ENCODE measurements at regions not wholly inside any gene's neighbourhood (a gene's known extent, or its start where the extent isn't known, plus 50 kb on each side); places are given as distances from the start of the nearest gene placed in this dataset.
"Not testable (repeated sequence)": the region's sequence is repeated elsewhere in the genome, so short reads cannot be mapped to it uniquely, and the experiment has no call there.

GRCh38 chrX:10676235-10676957 is 56.0 kb upstream of the MID1 start:
- DNase-seq = no peak

- DNase-seq = no peak
Measured at GRCh38 chrX:10677490-10677889, 57.1 kb upstream of the MID1 start.

- no peak for DNase-seq
Measured at GRCh38 chrX:10679387-10679786, 59.0 kb upstream of the MID1 start.

GRCh38 chrX:10681167-10681566 is 60.8 kb upstream of the MID1 start:
- no peak for DNase-seq

DNA sequence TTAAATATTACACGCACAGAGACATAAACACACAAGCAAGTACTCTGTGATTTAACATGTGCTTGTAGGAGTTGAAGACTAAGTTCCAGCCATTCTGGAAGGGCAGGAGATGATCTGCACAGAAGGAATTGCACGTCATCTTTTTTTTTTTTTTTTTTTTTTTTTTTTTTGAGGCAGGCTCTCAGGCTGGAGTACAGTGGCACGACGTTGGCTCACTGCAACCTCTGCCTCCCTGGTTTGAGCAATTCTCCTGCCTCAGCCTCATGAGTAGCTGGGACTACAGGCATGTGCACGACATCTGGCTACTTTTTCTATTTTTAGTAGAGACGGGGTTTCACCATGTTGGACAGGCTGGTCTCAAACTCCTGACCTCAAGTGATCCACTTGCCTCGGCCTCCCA is 63.2 kb upstream of the MID1 start:
- not testable (repeated sequence) for DNase-seq

- DNase-seq = no peak
Measured at GRCh38 chrX:10685923-10686595, 65.7 kb upstream of the MID1 start.

DNA sequence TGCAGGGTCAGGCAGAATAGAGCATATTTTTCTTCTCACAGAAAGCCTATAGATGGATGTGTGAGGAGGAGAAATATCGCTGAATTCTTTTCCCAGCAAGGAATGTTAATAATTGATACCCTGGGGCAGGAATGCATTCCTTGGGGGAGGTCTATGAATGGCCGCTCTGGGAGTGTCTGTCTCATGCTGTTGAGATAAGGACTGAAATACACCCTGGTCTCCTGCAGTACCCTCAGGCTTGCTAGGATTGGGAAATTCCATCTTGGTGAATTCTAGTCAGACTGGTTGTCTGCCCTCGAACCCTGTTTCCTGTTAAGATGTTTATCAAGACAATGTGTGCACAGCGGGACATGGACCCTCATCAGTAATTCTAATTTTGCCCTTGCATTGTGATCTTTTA is 71.4 kb upstream of the MID1 start:
- not testable (repeated sequence) for DNase-seq

DNA sequence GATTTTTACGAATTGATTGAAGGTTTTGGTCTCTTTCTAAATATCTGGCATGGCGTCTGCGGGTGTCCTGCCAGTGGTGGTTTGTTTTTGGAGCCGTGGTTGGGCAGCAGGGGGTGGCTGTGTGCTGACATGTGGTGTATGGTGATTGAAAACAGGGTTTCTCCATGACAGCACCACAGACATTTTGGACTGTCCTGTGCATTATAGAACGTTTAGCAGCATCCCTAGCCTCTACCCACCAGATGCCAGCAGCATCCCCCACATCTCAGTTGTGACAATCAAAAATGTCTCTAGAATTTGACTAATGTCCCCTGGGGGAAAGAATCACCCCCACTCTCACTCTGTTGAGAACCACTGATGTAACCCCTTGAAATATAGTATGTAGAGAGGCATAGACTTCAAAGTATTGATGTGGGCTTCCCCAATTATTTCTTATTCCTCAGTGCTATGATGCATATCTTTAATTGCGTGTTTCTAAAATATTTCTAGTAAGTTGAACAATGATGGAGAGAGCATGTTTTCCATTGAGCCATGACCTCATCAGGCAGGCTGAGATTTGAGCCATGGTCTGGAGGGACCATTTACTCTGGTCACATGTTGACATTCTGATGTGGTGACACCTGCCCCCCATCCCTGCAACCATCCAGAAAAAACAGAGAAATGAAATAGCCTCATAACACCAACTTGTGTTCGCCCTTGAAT is 77.4 kb upstream of the MID1 start:
- no peak for DNase-seq

DNA sequence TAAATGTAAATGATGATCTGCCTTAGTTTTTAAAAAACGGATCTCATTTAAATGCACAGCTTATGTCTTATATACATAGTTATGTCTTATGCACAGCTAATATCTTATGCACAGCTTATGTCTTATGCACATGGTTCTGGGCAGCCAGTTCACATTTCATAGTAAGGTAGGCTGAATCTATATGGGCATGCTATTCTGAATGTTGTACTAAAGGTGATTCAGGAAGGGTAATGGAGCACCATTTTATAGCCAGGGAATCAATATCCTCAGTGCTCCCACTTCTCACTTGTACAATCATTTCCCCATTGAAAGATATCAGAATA is 77.9 kb upstream of the MID1 start:
- no peak for DNase-seq

DNA sequence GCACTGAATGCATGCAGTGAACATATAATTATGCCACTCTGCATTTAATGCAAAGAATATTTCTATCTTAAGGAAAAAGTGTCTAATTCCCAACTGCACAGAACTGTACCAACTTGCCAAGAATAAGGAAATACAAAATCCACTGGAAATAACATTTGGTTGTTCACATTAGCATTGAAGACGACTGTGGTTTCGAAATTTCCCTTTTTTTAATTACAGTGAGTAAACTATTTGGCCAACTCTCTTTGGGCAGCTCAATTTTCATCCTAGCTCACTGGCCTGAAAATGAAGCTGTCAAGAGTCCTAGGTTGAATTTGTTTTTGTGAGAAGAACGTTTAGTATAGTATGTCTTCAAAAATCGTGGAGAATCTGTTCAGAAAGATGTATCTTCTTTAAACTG is 81.6 kb upstream of the MID1 start:
- DNase-seq = no peak

- DNase-seq = not testable (repeated sequence)
Measured at GRCh38 chrX:10706342-10706741, 86.0 kb upstream of the MID1 start.

- no peak for DNase-seq
Measured at GRCh38 chrX:10707773-10708172, 87.4 kb upstream of the MID1 start.

- no peak for DNase-seq
Measured at GRCh38 chrX:10709276-10709675, 88.9 kb upstream of the MID1 start.

GRCh38 chrX:10714531-10714930 is 94.1 kb upstream of the MID1 start:
- no peak for DNase-seq

DNA sequence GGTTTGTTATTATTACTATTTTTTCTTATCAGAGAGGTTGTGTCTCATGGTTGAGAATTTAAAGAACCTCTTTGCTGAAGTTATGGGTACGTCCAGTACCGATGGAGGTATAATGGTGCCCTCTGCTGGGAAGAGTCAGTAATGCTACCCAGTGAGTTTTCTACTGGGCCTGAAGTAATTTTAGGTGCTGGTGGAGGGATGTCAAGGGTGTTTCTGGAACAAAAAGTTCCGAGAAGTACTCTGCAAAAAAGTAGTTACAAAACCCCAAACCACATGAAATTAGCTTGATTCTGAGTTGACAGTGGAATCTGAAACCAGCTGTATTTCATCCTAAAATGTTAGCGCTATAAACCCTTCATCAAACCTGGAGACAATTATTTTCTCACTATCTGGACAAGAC is 102.5 kb upstream of the MID1 start:
- peak; percentile 11 to 23 for DNase-seq

DNA sequence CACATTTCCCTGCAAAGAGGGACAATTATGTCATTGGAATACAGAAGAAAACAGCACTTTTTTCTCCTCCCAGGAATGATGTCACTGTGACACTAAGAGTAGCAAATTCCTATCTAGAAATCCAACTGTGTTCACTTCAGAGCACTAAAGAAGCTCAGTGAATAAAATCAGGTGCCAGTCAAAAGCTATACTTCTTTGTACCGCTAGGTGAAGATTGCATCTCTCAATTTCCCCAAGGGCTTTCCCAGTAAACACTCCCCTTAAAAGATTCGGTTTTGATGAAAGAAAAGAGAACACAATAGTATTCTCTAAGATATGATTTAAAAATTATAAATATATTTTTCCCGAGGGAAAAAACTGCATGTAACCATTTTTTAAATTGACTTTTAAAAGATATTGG is 104.7 kb upstream of the MID1 start:
- no peak for DNase-seq

DNA sequence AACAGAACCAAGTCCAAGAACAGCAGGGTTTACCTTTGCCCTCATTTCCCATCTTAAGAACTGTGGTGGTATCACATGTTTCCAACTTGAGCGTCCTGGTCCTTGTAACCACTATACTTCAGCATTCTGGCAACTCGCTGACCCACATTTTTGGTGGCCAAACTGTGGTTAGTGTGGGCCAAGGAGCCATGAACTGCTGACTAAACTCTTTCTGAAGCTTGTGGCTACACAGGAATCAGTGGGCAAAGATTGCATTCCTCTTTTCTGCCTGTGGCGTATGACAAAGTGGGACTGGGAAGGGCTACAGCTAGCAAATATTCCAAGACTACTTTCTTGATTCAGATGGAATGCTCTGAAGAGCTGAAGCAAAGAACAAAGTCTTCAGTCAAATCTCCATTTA is 106.3 kb upstream of the MID1 start:
- DNase-seq = no peak

GRCh38 chrX:10728806-10729389 is 108.5 kb upstream of the MID1 start:
- no peak for DNase-seq

GRCh38 chrX:10739426-10739825 is 119.0 kb upstream of the MID1 start:
- DNase-seq = no peak

DNA sequence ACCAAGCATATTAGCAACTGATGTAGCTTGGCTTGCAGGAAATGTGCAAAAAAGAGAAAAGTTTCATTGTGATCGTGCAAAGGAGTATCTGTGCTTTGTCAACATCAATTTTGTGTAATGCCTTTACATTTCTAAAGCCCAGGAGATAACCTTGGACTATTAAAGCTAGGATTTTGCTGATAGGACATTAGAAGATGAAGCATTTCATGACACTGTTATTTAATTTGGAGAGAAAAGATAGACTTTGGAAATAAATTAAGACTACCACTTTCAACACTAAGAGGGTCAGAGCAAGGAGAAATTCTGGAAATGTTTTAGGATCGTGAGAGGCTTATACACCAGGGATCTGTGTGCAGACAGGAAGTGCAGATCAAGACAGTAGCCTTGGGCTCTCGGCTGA is 120.6 kb upstream of the MID1 start:
- DNase-seq = no peak

GRCh38 chrX:10741550-10741949 is 121.2 kb upstream of the MID1 start:
- DNase-seq = no peak

- DNase-seq = no peak
Measured at GRCh38 chrX:10743476-10743875, 123.1 kb upstream of the MID1 start.

DNA sequence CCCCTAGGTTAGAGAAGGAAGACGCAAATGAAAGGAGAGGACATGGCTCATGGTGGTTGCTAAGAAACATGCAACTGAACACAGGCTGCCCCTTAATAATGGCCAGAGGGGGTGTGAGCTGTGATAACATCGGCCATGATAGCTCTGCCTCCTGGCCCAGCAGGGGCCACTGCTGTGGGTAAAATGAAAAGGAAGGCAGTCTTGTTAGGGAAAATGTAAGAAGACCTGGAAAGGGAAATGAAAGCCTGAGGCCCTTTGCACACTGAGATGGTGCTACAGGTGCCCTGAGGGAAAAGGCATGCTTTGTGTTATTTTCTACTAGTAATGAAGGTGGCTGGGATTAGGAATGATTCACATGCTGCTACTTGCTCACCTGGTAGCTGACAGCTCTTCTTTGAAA is 123.6 kb upstream of the MID1 start:
- no peak for DNase-seq

DNA sequence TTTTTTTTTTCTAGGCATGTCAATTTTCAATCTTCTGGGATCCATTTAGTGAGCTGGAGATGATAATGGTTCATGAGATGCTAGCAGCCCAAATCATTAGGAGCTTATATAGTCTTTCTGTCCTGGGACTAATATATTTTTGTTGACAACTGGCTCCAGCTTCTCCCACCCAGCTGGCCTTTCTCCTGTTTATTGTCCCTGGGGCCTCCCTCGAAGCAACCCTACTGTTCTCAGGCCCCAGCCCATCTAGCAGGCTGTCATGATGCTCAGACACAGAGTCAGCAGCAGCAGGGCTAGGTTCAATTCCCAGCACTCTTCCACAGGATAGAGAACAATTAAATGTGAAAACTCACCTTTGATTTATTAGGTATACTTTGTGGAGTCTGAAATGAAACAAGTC is 127.6 kb upstream of the MID1 start:
- no peak for DNase-seq
